ENCODE measurements at regions not wholly inside any gene's neighbourhood (a gene's known extent, or its start where the extent isn't known, plus 50 kb on each side); places are given as distances from the start of the nearest gene placed in this dataset.

DNA sequence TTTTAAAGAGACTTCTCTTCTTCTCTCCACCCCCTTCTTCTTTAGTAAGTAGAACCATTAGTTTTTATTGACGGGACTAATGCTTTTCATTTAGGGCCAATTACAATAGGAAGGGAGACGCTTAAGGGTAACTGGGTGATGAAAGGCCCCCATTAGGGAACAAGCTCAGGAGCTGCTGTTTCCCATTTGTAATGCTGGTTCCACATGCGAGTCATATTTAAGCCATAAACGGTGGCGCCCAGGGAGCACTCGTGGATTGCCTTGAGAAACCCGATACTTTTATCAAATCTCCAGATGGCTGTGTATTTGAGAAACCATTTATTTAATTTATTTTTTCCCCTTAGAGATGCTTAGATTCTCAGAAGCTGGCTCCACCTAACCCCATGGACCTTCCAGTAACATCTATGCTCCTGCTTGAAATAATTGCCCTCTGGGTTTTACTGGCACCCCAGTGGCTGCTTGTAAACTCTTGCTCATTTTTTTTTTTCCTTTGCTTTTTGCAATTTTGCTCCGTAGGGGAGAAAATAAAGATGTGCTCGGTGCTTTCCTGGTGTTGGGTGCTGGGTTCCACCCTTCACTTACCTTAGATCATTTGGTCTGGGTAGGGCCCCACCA lies 124.2 kb upstream of the MSX1 start:
- Histone ChIP-seq H3K4me1 (ENCODE audit: control insufficient read depth, insufficient read depth, low read length) (no peaks in the 10 kb centered on the region), H3K27me3 (ENCODE audit: control insufficient read depth, insufficient read depth) (no peaks in the 10 kb centered on the region), H3K9me3 (ENCODE audit: control insufficient read depth, low read length) (no peaks in the 10 kb centered on the region), H3K27ac (ENCODE audit: low read length) (no peak overlapping the region), H3K4me3 (ENCODE audit: low read length) (no peak overlapping the region)
- ATAC-seq (no peak), DNase-seq (no peak)
- 62% methylated on average over 9 of the region's 9 CpGs for WGBS
- intact Hi-C loops (cut with DNase I) = no loop called here

DNA sequence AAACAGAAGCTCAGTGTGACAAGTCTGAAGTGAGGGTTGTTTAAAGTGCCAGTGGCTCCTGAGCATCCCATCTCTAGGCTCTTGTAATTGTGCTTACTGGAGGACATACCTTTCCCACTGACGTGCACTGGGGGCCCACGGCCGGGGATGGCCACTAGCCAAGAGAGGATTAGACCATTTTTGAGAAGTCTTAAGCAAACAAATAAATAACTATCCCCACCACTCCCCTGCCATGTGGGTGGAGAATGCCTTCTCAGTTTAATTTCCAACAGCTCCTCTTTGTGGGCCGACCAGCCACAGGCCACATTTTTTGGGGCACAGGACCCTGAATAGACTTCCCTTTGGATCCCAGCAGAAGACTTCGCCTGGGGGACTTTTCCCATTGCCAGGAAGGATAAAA lies 125.0 kb upstream of the MSX1 start:
- intact Hi-C loops (cut with DNase I) = no loop called here
- ATAC-seq = no peak
- DNase-seq = no peak
- no peaks in the 10 kb centered on the region for H3K9me3 ChIP-seq (ENCODE audit: control insufficient read depth, low read length)
- no peaks in the 10 kb centered on the region for H3K27me3 ChIP-seq (ENCODE audit: control insufficient read depth, insufficient read depth)
- H3K27ac ChIP-seq (ENCODE audit: low read length) = no peak overlapping the region
- no peak overlapping the region for H3K4me3 ChIP-seq (ENCODE audit: low read length)
- WGBS = 62% methylated on average over 5 of the region's 5 CpGs
- H3K4me1 ChIP-seq (ENCODE audit: control insufficient read depth, insufficient read depth, low read length) = no peaks in the 10 kb centered on the region

DNA sequence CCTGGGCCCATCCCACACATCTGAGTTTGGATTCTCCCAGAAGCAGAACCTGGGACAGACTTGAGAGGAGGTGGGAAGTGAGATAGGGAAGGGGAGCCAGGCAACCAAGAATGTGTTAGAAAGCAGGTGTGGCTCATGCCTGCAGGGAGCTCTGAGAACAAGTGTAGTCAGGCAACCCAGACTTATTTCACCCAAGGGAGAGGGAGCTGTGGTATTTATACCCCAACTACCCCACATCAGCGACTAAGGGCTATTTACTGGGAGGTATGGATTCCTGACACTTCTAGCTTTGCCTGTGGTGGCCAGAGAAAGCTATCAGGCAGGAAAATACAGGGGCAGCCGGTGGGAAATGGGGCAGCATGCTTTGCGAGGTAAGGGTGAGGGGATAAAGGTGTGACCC lies 125.8 kb upstream of the MSX1 start:
- intact Hi-C loops (cut with DNase I) = no loop called here
- Histone ChIP-seq H3K4me1 (ENCODE audit: control insufficient read depth, insufficient read depth, low read length) (no peaks in the 10 kb centered on the region), H3K9me3 (ENCODE audit: control insufficient read depth, low read length) (no peaks in the 10 kb centered on the region), H3K27ac (ENCODE audit: low read length) (no peak overlapping the region), H3K4me3 (ENCODE audit: low read length) (no peak overlapping the region), H3K27me3 (ENCODE audit: control insufficient read depth, insufficient read depth) (no peaks in the 10 kb centered on the region)
- 92% methylated on average over 3 of the region's 3 CpGs for WGBS
- no peak for DNase-seq
- ATAC-seq = no peak

DNA sequence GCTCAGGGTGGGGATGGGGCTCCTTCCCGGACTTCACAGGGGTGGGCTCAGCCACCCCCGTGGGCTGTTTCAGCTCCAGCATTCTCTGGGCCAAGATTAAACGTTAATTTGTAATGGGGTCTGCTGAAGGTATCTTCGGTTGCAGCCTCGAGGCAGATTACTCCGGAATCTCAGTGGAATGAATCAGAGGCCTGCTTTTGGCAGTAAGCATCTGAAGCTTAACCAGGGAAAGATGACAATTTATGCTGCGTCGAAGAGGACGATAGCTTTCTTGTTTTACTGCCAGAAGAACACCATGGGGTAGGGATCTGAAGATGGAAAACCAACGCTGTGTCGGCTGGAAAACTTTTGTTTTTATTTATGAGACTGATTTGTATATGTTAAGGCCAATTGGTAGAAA lies 129.2 kb upstream of the MSX1 start:
- DNase-seq = no peak
- H3K27ac ChIP-seq (ENCODE audit: low read length) = no peak overlapping the region
- ATAC-seq = no peak
- no peaks in the 10 kb centered on the region for H3K27me3 ChIP-seq (ENCODE audit: control insufficient read depth, insufficient read depth)
- no peaks in the 10 kb centered on the region for H3K4me1 ChIP-seq (ENCODE audit: control insufficient read depth, insufficient read depth, low read length)
- peaks cover 3% of the 10 kb centered on the region for H3K9me3 ChIP-seq (ENCODE audit: control insufficient read depth, low read length)
- WGBS = 66% methylated on average over 11 of the region's 11 CpGs
- intact Hi-C loops (cut with DNase I) = no loop called here
- H3K4me3 ChIP-seq (ENCODE audit: low read length) = no peak overlapping the region

DNA sequence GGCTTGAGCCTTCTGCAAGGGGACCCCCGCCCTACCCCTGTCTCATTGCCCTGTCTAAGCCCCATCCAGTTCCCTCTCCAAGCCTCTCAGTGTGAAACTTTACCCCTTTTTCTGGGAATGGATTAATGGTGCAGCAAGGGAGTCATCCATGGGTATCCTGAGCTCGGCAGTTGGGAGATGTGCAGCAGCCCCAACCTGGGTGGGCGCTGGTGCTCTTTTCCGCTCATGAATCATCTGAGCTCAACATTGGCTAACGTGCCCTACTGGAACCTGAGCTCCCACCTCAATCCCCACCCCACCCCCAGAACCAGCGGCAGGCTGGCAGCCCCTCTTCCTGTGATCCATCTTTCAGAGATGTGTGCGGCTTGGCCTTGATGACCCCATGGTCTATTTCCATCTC lies 130.3 kb upstream of the MSX1 start:
- intact Hi-C loops (cut with DNase I) = no loop called here

DNA sequence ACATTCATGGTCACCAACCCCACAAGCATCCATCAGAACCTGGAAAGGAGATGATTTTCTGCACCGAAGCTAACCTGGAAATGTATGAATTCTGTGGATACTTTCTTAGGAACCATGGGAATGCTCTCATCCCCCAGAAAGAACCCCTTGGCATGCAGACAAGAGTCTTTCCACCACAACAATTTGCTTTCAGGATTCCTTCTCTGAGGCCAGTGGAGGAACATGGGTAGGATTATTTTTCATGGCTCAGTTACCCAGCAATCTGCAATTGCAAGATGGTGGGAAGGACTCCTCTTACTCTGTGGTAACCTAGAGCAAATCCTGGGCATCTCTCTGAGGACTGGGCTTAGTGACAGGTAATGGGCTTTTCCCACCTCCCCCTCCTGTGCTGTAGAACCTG lies 131.9 kb upstream of the MSX1 start:
- Histone ChIP-seq H3K27ac (ENCODE audit: low read length) (no peak overlapping the region), H3K27me3 (ENCODE audit: control insufficient read depth, insufficient read depth) (no peaks in the 10 kb centered on the region), H3K4me3 (ENCODE audit: low read length) (no peak overlapping the region), H3K4me1 (ENCODE audit: control insufficient read depth, insufficient read depth, low read length) (no peaks in the 10 kb centered on the region), H3K9me3 (ENCODE audit: control insufficient read depth, low read length) (peaks cover 3% of the 10 kb centered on the region)
- DNase-seq (no peak), ATAC-seq (no peak)
- 85% methylated on average over 1 of the region's 1 CpG for WGBS
- intact Hi-C loops (cut with DNase I) = no loop called here

More for the DNA sequence above, 130.3 kb upstream of the MSX1 start:
- 86% methylated on average over 7 of the region's 7 CpGs for WGBS
- Histone ChIP-seq H3K4me3 (ENCODE audit: low read length) (no peak overlapping the region), H3K27me3 (ENCODE audit: control insufficient read depth, insufficient read depth) (no peaks in the 10 kb centered on the region), H3K9me3 (ENCODE audit: control insufficient read depth, low read length) (peaks cover 3% of the 10 kb centered on the region), H3K27ac (ENCODE audit: low read length) (no peak overlapping the region), H3K4me1 (ENCODE audit: control insufficient read depth, insufficient read depth, low read length) (no peaks in the 10 kb centered on the region)
- ATAC-seq (peak in 1 of 2 donors; percentile 22), DNase-seq (no peak)

DNA sequence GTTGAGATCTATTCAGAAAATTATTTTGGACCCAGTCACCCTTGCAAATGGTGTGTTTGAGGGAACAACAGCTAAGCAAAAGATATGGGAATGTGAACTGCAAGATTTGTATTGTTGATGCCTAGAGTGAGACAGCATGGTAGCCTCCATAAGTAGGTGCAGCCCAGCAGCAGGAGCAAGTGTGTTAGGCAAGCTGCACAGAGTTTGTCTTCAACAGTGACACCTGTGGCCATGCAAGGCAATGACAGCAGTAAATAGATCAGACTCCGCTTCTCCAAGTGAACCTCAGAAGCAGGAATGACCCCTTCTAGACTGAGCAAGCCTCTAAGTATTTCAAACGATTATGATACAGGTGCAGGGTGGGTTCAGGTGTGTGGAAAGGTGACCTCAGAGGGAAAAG lies 133.4 kb upstream of the MSX1 start:
- Histone ChIP-seq H3K4me1 (ENCODE audit: control insufficient read depth, insufficient read depth, low read length) (no peaks in the 10 kb centered on the region), H3K27me3 (ENCODE audit: control insufficient read depth, insufficient read depth) (no peaks in the 10 kb centered on the region), H3K27ac (ENCODE audit: low read length) (no peak overlapping the region), H3K4me3 (ENCODE audit: low read length) (no peak overlapping the region), H3K9me3 (ENCODE audit: control insufficient read depth, low read length) (peaks cover 3% of the 10 kb centered on the region)
- WGBS = 86% methylated on average over 2 of the region's 2 CpGs
- DNase-seq (no peak), ATAC-seq (no peak)
- intact Hi-C loops (cut with DNase I) = no loop called here

DNA sequence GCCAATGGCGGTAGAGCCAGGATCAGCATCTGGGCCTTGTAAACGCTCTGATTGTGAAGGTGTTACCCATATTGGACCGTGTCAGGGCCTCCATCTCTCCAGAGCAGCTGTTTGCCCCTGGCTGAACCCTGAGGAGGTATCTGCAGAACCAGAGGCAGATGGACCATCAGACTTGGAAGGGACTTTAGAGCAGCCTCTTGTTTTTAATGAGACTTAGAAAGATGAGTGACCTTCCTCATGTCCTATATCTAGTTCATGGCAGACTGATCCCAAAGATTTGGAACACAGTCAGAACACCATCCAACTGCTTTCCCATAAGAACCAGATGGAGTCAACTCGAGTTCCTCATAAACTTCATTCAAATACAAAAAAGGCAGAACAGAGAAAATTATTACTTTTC lies 135.1 kb upstream of the MSX1 start:
- ATAC-seq = no peak
- Histone ChIP-seq H3K27ac (ENCODE audit: low read length) (no peak overlapping the region), H3K27me3 (ENCODE audit: control insufficient read depth, insufficient read depth) (no peaks in the 10 kb centered on the region), H3K4me1 (ENCODE audit: control insufficient read depth, insufficient read depth, low read length) (no peaks in the 10 kb centered on the region), H3K4me3 (ENCODE audit: low read length) (no peak overlapping the region), H3K9me3 (ENCODE audit: control insufficient read depth, low read length) (peaks cover 3% of the 10 kb centered on the region)
- 64% methylated on average over 4 of the region's 4 CpGs for WGBS
- DNase-seq = no peak
- intact Hi-C loops (cut with DNase I) = no loop called here

DNA sequence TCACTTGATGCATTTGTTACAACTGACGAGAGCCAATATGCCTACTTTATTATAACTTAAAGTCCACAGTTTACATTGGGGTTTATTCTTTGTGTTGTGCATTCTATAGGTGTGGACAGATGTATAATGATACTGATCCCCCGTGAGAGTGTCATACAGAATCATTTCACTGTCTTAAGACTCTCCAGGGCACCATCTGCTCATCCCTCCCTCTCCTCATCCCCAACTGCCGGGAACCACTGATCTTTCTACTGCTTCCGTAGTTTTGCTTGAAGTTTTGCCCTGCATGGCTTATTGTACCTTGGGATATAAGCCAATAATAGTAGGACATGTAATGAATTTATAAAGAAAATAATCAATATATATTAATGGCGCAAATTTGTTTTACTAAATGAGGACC lies 137.8 kb upstream of the MSX1 start:
- 91% methylated on average over 5 of the region's 5 CpGs for WGBS
- intact Hi-C loops (cut with DNase I) = no loop called here
- DNase-seq (no peak), ATAC-seq (no peak)
- H3K27me3 ChIP-seq (ENCODE audit: control insufficient read depth, insufficient read depth) = no peaks in the 10 kb centered on the region
- no peaks in the 10 kb centered on the region for H3K4me1 ChIP-seq (ENCODE audit: control insufficient read depth, insufficient read depth, low read length)
- no peak overlapping the region for H3K27ac ChIP-seq (ENCODE audit: low read length)
- no peak overlapping the region for H3K4me3 ChIP-seq (ENCODE audit: low read length)
- H3K9me3 ChIP-seq (ENCODE audit: control insufficient read depth, low read length) = peaks cover 3% of the 10 kb centered on the region

DNA sequence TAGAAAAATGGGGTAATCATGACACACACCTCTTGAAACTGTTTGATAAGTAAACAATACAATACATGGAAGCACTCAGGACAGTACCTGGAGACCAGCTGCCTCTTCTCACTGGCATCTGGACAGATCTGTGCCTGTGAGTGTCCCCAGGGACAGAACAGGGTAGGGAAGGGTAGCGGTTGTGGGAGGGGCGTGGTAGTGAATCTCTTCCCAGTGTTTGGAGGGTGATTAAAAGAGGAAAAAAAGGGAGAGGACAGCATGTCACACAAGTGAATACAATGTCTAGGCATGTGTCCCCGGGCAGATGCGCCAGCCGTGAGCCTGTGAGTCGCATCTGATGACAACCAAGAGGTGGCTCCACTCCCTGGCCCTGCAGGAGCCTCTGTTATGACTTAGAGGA lies 138.8 kb upstream of the MSX1 start:
- Histone ChIP-seq H3K9me3 (ENCODE audit: control insufficient read depth, low read length) (no peaks in the 10 kb centered on the region), H3K27me3 (ENCODE audit: control insufficient read depth, insufficient read depth) (no peaks in the 10 kb centered on the region), H3K4me3 (ENCODE audit: low read length) (no peak overlapping the region), H3K27ac (ENCODE audit: low read length) (no peak overlapping the region), H3K4me1 (ENCODE audit: control insufficient read depth, insufficient read depth, low read length) (no peaks in the 10 kb centered on the region)
- WGBS = 86% methylated on average over 6 of the region's 6 CpGs
- intact Hi-C loops (cut with DNase I) = no loop called here
- ATAC-seq (no peak), DNase-seq (no peak)

DNA sequence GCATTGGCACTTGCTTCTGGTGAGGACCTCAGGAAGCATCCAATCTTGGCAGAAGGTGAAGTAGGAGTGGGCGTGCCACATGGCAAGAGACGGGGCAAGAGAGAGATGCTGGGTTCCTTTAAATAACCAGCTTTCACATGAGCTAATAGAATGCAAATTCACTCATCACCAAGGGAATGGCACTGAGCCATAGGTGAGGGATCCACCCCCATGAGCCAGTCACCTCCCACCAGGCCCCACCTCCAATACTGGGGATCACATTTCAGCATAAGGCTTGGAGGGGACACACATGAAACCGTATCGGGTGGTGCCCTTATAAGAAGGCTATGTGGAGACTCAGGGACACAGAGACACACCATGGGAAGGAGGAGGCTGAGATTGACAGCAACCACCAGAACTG lies 140.0 kb upstream of the MSX1 start:
- Histone ChIP-seq H3K27ac (ENCODE audit: low read length) (no peak overlapping the region), H3K9me3 (ENCODE audit: control insufficient read depth, low read length) (no peaks in the 10 kb centered on the region), H3K4me1 (ENCODE audit: control insufficient read depth, insufficient read depth, low read length) (no peaks in the 10 kb centered on the region), H3K4me3 (ENCODE audit: low read length) (no peak overlapping the region), H3K27me3 (ENCODE audit: control insufficient read depth, insufficient read depth) (no peaks in the 10 kb centered on the region)
- ATAC-seq = no peak
- DNase-seq = no peak
- WGBS = 63% methylated on average over 4 of the region's 4 CpGs
- intact Hi-C loops (cut with DNase I) = no loop called here

DNA sequence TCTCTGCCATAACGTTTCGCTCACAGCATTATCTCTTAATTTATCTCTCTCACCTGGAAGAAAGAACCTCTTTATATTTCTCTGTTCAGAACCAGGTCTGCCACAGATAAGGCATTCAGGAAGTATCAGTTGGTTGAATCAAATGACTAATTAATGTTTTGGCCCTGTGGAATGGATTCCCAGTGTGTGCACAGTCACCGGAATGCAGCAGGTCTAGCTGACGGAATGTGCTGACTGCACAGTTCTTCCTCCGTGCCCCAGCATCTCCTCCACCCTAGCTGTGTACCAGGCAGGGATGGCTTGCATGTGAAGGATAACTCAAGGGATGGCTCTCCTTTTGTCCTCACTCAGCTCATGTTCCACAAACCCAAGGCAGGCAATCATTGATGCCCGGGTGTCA lies 141.8 kb upstream of the MSX1 start:
- no peak for ATAC-seq
- H3K27ac ChIP-seq (ENCODE audit: low read length) = no peak overlapping the region
- 81% methylated on average over 6 of the region's 6 CpGs for WGBS
- no peak overlapping the region for H3K4me3 ChIP-seq (ENCODE audit: low read length)
- intact Hi-C loops (cut with DNase I) = no loop called here
- no peak for DNase-seq
- no peaks in the 10 kb centered on the region for H3K4me1 ChIP-seq (ENCODE audit: control insufficient read depth, insufficient read depth, low read length)
- no peaks in the 10 kb centered on the region for H3K27me3 ChIP-seq (ENCODE audit: control insufficient read depth, insufficient read depth)
- H3K9me3 ChIP-seq (ENCODE audit: control insufficient read depth, low read length) = no peaks in the 10 kb centered on the region

Data from right cardiac atrium (tissue), 5 donors.